EH (cell line): ENCODE measurements at regions not wholly inside any gene's neighbourhood (a gene's known extent, or its start where the extent isn't known, plus 50 kb on each side); places are given as distances from the start of the nearest gene placed in this dataset.
"Not testable (repeated sequence)": the region's sequence is repeated elsewhere in the genome, so short reads cannot be mapped to it uniquely, and the experiment has no call there.

ENCODE experiments used
- DNase-seq: peaks from one replicate; pipeline ENCODE4 v3.0.0-alpha.2; 2015; ENCODE audit warnings: low read depth

GRCh38 chr21:38114717-38115333, 142.0 kb upstream of the KCNJ15 start:
- DNase-seq, result no peak

- no peak for DNase-seq
These were observed 140.9 kb upstream of the KCNJ15 start for GRCh38 chr21:38115870-38116269.

GRCh38 chr21:38119793-38120192, 137.0 kb upstream of the KCNJ15 start:
- DNase-seq, result no peak

GRCh38 chr21:38120679-38120983, 136.2 kb upstream of the KCNJ15 start:
- DNase-seq, result not testable (repeated sequence)

DNA sequence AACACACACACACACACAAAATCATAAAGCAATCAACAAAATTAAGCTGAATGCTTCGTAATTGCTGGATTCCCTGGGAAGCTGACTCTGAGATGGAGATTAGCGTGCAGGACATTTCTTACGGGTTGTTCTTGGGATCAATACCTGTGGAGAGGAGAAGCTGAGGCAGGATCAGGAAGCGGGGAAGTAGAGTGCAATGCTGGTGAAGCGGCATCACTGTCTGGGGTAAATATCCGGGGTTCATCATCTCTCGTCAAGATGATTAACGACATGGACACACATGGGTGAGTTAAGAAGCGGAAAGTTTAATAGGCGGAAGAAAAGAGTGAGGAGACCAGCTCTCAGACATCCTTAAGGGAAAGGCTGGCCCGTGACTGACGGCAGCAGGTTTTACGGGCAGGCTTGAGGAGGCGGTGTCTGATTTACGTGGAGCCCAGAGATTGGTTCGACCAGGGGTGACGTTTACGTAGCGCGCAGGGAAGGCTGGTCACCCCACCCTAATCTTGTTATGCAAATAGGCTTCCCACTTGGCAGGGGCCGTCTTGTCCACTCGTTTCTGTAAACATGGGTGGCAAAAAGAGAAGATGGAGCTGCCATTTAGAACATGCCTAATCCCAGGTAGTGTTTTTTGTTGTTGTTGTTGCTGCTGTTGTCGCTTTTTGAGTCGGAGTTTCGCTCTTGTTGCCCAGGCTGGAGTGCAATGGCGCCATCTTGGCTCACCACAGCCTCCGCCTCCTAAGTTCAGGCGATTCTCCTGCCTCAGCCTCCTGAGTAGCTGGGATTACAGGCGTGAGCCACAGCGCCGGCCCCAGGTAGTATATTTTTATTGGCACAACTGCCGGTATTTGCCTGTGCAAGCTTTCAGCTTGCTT, 135.6 kb upstream of the KCNJ15 start:
- DNase-seq, result no peak

DNA sequence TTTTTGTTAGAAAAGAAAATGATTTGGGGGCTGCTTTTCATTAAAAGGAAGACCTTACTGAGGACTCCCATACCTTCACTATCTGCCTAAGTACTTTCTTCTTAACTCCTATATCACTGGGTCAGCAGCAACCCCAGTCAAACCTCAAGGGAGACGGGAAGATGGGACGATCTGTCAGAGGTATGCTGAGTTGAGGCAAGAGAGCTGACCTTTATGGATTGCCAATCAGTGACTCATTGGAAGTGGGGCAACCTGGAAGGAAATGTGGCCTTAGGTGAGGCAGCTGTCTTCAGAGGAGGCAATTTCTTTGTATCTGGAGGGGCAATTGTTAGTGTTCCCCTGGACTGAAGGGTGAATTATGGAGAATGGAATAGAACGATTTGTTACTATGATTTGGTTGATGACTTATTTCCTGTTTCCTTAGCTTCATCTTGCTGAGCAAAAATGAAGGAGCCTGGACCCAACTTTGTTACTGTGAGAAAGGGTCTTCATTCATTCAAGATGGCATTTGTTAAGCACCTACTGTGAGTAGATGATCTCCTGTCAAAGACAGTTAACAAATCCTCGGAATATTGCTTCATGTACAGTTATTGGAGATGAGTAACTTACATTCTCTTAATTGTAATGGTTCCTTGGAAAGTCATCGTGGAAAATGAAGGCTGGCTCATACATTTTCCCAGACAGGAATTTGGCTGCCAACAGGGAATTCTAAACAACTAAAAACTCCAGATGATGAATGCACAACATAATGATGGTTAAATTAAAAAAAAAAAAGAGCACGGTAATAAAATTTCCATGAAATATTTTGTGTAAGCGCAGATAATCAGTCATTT, 134.7 kb upstream of the KCNJ15 start:
- peak; percentile 11 for DNase-seq

- DNase-seq, result no peak
These were observed 133.2 kb upstream of the KCNJ15 start for GRCh38 chr21:38123626-38124025.

DNA sequence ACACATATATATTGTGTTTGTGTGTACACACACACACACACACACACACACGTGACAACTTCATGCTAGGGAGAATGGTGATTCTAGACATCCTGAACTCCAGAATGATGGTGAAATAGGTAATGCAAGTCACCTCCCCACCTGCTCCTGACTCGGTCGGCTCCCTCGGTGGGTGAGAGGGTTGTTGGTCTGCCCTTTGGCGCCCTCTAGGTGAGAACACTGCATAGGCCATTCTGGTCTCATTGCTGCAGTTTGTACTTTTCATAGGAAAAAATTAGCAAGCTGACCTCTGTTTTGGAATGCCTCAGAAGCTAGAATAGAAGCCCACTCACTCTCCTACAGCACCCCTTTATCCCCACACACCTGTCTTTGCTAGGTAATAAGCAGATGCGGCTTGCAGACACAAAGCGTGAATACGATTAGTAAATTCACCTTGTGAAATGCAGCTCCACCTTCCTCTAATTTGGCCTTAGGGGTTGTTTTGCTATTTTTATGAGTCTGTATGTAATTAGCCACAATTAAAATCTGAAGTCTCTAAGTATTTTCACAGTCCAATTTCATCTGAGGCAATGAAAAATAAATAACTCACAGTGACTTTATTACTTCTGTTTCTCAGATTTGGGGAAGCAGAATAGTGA, 130.0 kb upstream of the KCNJ15 start:
- peak; percentile 49 for DNase-seq

- DNase-seq, result no peak
These were observed 127.1 kb upstream of the KCNJ15 start for GRCh38 chr21:38129711-38130110.

DNA sequence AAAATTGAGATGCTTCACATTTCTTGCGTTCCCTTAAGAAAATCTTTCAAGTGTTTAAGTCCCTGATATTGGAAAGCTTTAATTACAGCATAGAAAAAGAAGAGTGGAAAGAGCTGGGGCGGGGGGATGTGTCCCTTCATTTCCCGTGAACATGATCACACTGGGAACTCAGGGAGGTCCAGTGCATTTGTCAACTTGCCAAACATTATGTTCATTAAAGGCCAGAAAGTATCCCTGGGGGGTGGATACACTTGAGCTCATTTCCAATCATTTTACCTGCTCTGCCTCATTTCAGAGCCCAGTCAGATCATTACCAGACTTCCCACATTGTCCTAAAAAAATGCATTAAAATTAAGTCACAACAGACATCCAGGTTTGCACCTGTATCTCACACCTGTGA, 123.6 kb upstream of the KCNJ15 start:
- DNase-seq, result no peak

DNA sequence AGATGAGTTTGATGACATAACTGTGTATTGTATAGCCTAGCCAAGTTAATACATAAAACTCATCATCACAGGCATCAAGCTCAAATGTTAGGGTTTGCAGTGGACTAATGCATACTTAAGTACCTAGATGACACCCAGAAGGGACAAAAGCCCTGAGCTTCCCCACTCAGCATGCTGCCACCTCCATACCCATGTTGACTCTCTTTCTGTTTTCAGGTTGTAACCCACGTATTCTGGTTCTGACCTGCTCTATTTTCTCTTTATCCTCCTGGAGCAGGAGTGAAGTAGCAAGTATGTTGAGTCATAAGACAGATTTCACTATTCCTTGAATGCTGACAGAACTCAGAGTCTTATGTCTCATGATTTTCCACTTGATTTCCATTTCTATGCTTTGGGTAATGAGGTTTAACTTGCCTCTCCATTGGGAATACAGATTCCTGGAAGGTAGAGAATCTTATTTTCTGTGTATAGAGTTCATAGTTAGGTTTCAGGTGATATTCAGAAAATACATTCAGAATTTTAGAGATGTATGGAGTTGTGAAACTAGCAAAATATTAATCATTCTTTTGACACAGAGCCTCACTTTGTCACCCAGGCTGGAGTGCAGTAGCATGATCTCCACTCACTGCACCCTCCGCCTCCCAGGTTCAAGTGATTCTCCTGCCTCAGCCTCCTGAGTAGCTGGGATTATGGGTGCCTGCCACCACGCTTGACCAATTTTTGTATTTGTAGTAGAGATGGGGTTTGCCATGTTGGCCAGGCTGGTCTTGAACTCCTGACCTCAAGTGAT, 122.5 kb upstream of the KCNJ15 start:
- DNase-seq, result no peak

DNA sequence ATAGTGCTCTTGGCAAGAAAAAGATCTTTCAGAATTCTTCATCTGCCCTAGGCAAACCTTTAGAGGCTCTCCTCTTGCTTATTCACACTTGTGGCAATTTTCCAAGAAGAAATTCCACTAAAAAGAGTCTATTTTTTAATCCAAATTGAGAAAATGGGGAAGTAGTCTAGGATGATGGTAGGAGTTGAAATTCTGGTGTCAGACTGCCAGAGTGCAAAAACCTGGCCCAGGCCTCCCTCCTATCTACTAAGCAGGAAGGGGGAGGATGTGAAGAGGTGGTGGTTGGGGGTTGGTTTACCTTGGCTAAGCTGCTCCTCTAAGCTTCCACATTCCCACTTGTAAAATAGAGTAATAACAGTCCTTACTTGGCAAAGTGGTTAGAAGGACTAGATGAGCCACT, 120.6 kb upstream of the KCNJ15 start:
- peak; percentile 38 for DNase-seq

- peak; percentile 60 for DNase-seq
These were observed 117.2 kb upstream of the KCNJ15 start for GRCh38 chr21:38139380-38140168.

- DNase-seq, result peak; percentile 60
These were observed 116.4 kb upstream of the KCNJ15 start for GRCh38 chr21:38140207-38140903.

DNA sequence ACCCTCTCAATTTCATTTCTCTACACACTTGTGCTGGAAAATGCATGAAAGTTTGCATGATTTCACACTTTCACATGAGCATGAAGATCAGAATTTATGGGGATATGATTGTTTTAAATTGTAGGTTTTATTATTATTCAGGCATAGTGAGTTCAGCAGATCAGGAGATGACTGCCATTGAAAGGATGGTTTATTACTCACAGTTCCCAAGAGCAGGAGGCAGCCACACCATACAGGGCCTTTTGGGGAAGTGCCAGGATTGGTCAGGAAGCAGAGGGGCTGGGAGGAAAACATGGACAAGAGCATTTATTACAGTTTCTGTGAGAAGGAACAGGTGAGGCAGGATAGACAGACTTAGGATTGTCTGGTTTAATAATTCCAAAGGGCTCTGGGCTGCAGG, 114.6 kb upstream of the KCNJ15 start:
- no peak for DNase-seq

- DNase-seq, result no peak
These were observed 112.6 kb upstream of the KCNJ15 start for GRCh38 chr21:38144193-38144592.

DNA sequence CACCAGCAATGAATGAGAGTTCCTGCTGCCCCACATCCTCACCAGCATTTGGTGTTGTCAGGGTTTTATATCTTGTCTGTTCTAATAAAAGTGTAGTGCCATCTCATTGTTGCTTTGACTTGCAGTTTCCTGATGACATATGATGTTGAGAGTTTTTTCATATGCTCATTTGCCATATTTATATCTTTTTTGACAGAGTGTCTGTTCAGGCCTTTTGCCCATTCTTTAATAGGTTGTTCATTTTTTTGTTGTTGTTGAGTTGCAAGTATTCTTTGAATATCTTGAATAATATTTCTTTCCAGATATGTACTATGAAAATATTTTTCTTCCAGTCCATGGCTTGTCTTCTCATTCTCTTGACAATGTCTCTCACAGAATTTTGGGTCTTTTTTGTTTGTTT, 111.7 kb upstream of the KCNJ15 start:
- DNase-seq, result no peak

DNA sequence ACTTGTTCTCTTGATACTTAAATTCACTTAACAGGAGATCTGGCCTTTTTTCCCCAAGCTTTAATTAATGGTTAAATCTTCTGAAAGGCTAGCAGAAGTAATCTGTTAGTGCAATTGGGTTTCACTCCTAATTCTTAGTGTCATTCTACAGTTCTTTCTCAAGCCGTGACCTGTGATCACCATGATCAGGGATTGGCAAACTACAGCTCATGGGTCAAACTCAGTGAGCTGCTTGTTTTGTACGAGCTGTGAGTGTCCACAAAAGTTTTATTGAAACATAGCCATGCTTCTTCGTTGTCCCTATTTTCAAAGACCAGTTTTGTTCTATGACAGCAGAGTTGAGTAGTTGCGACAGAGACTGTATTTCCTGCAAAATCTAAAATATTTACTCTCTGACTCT, 109.4 kb upstream of the KCNJ15 start:
- DNase-seq, result no peak

- DNase-seq, result no peak
These were observed 108.7 kb upstream of the KCNJ15 start for GRCh38 chr21:38148046-38148445.

GRCh38 chr21:38151021-38151645, 105.7 kb upstream of the KCNJ15 start:
- no peak for DNase-seq
